ENCODE measurements at regions not wholly inside any gene's neighbourhood (a gene's known extent, or its start where the extent isn't known, plus 50 kb on each side); places are given as distances from the start of the nearest gene placed in this dataset.

DNA sequence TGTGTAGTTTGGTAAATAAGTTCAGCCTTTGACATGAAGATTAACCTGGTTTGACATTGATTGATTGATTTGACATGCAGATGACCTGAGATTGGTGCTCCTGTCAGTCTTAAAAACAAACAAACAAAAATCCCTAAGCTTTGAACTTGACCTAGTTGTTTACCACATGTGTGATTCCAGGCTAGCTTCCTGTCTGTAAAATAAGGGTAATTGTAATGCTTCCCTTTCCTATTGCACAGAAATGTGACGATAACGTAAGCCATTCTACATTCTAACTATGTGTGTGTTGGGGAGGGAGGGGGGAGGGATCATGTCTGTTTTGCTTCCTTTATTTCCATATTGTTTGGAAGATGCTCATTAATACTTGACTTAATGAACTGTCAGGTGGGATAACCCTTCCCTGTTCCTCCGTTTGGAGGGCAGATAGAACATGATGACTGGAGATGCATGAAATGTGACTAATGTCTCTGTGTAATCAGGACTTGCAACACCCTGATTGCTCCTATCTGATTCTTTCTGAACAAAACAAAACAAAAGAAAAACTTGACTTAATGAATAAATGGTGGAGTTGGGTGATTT, 106.1 kb upstream of the CLMP start:
- ChIA-PET CTCF (ENCODE audit: low intra/inter-chr PET ratio, low total read pairs) (interaction anchor here (0.6 to 2.2 kb wide), 3 partner anchors 9 to 181 kb away, joined by 3 to 21 read pairs (median 4); no protein-coding TSS in a partner anchor), POLR2A (no interaction called here)
- intact Hi-C loops (cut with micrococcal nuclease; ENCODE audit: unreplicated experiment) = no loop called here
- H2AFZ ChIP-seq (ENCODE audit: low read length) = no peak overlapping the region
- H3K36me3 ChIP-seq (replicated peaks in 1 of 2; ENCODE audit: control insufficient read depth in 1 of 2, insufficient read depth in 2 of 2, low read length in 2 of 2) = no peaks in the 10 kb centered on the region
- H4K20me1 ChIP-seq (ENCODE audit: insufficient read depth, low read length) = no peaks in the 10 kb centered on the region
- H3K4me2 ChIP-seq (ENCODE audit: low read depth, low read length) = no peak overlapping the region
- H3K9ac ChIP-seq (ENCODE audit: insufficient read depth, low read depth, low read length) = no peak overlapping the region
- in situ Hi-C loops (cut with HindIII; ENCODE audit: extremely low pct_ligation_motif_present, low pct_unique_long_range_greater_than_20kb) = loop anchor here (5.0 kb wide), 1 partner anchor 176 kb away; no protein-coding TSS in a partner anchor
- WGBS (ENCODE audit: low lambda C conversion rate) = 3% methylated on average over 3 of the region's 3 CpGs
- no peak overlapping the region for H3K4me3 ChIP-seq (replicated peaks in 1 of 3; ENCODE audit: insufficient read depth in 1 of 3, low read depth in 2 of 3, low read length in 3 of 3)
- H3K27ac ChIP-seq (ENCODE audit: extremely low read length, insufficient read depth, low read length) = no peak overlapping the region
- BruUV-seq (replicated peaks) = no TSS peak
- peaks cover 5 to 52% of the 10 kb centered on the region in 2 experiments; a peak in 4 of 5 replicates for H3K27me3 ChIP-seq (ENCODE audit: control insufficient read depth in 1 of 2, insufficient read depth in 2 of 2, low read length in 2 of 2)
- ATAC-seq = no peak
- H3K4me1 ChIP-seq (ENCODE audit: insufficient read depth, low read length) = no peaks in the 10 kb centered on the region
- TF ChIP-seq CENPT (CRISPR knock-in tag; IDR thresholded peaks at IDR 0.05; ENCODE audit: low read depth) (no peak), MAFF (IDR thresholded peaks at IDR 0.05; ENCODE audit: low read depth, low read length) (no peak), ZNF235 (CRISPR knock-in tag; IDR thresholded peaks at IDR 0.05; ENCODE audit: borderline replicate concordance) (no peak), ZC3H13 (CRISPR knock-in tag; IDR thresholded peaks at IDR 0.05) (no peak), PRPF4 (IDR thresholded peaks at IDR 0.05; ENCODE audit: low read depth, low read length, poor library complexity, severe bottlenecking) (no peak), NFIB (CRISPR knock-in tag; IDR thresholded peaks at IDR 0.05; ENCODE audit: borderline replicate concordance) (no peak), ZNF20 (CRISPR knock-in tag; IDR thresholded peaks at IDR 0.05) (no peak), ZFY (CRISPR knock-in tag; IDR thresholded peaks at IDR 0.05) (no peak), ZFP36L2 (CRISPR knock-in tag; IDR thresholded peaks at IDR 0.05) (no peak), ATM (IDR thresholded peaks at IDR 0.05; ENCODE audit: borderline replicate concordance) (no peak), ZSCAN20 (CRISPR knock-in tag; IDR thresholded peaks at IDR 0.05; ENCODE audit: borderline replicate concordance) (no peak), NFKBIZ (CRISPR knock-in tag; IDR thresholded peaks at IDR 0.05) (no peak)
- TF ChIP-seq, protein P1, sequence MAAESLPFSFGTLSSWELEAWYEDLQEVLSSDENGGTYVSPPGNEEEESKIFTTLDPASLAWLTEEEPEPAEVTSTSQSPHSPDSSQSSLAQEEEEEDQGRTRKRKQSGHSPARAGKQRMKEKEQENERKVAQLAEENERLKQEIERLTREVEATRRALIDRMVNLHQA (CRISPR knock-in tag; IDR thresholded peaks at IDR 0.05) = no peak
- no peaks in the 10 kb centered on the region for H3K79me2 ChIP-seq (ENCODE audit: insufficient read depth, low read length)
- DNase-seq (ENCODE audit: low spot score) = no peak
- no peaks in the 10 kb centered on the region for H3K9me3 ChIP-seq (ENCODE audit: low read length)
- FAIRE-seq = no peak

Measured in HepG2 (cell line).